HEK293 (cell line): ENCODE measurements at regions not wholly inside any gene's neighbourhood (a gene's known extent, or its start where the extent isn't known, plus 50 kb on each side); places are given as distances from the start of the nearest gene placed in this dataset.

Source experiments
- ZNF138 ChIP-seq: fragments of 450-650 bp; formaldehyde crosslinking; IDR thresholded peaks from 2 replicates; pipeline ENCODE4 v1.5.1; 2016; ENCODE audit warnings: missing biosample characterization, missing genetic modification characterization, borderline replicate concordance
- ZNF274 ChIP-seq, 2 experiments: fragments of 200-500 bp in 1 of 2; fragments of 450-650 bp in 1 of 2; sonication (Bioruptor generic) in 1 of 2; formaldehyde crosslinking in 1 of 2; IDR thresholded peaks; 2 replicates each; pipeline versions ENCODE4 v1.5.1 to v1.6.1; 2014 to 2016; ENCODE audit warnings: borderline replicate concordance in 1 of 2, inconsistent platforms in 1 of 2, low read length in 1 of 2, missing biosample characterization in 1 of 2, missing genetic modification characterization in 1 of 2
- TF ChIP-seq, protein P1 (sequence below): fragments of 450-650 bp; formaldehyde crosslinking; conservative IDR thresholded peaks from 2 replicates; pipeline ENCODE4 v1.5.1; 2016; ENCODE audit warnings: low read depth, missing biosample characterization, missing genetic modification characterization
- TF ChIP-seq, protein P2 (sequence below): fragments of 450-650 bp; formaldehyde crosslinking; IDR thresholded peaks from 2 replicates; pipeline ENCODE4 v1.5.1; 2016; ENCODE audit warnings: missing biosample characterization, missing genetic modification characterization
- TF ChIP-seq, protein P3 (sequence below): fragments of 450-650 bp; formaldehyde crosslinking; IDR thresholded peaks from 2 replicates; pipeline ENCODE4 v1.5.1; 2016; ENCODE audit warnings: missing biosample characterization, missing genetic modification characterization

DNA sequence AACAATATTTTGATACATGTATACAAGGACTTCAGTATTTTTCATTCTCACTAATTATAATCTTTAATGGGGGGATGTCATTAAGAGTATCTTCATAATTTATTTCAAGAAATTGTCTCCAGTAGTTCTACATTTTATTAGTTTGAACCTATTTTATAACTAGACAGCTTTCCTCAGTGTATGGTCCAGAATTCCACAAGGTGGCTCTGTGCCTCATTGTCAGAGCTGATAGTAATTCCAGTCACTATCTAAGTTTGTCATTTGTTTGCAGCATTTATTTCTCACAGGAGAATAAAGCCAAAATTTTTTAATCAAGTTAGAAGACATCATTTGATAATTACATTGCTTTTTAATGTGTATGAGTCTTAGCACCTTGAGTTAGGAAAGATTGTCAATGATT is 1633.0 kb upstream of the PCDH20 start:
- TF ChIP-seq, protein P1, sequence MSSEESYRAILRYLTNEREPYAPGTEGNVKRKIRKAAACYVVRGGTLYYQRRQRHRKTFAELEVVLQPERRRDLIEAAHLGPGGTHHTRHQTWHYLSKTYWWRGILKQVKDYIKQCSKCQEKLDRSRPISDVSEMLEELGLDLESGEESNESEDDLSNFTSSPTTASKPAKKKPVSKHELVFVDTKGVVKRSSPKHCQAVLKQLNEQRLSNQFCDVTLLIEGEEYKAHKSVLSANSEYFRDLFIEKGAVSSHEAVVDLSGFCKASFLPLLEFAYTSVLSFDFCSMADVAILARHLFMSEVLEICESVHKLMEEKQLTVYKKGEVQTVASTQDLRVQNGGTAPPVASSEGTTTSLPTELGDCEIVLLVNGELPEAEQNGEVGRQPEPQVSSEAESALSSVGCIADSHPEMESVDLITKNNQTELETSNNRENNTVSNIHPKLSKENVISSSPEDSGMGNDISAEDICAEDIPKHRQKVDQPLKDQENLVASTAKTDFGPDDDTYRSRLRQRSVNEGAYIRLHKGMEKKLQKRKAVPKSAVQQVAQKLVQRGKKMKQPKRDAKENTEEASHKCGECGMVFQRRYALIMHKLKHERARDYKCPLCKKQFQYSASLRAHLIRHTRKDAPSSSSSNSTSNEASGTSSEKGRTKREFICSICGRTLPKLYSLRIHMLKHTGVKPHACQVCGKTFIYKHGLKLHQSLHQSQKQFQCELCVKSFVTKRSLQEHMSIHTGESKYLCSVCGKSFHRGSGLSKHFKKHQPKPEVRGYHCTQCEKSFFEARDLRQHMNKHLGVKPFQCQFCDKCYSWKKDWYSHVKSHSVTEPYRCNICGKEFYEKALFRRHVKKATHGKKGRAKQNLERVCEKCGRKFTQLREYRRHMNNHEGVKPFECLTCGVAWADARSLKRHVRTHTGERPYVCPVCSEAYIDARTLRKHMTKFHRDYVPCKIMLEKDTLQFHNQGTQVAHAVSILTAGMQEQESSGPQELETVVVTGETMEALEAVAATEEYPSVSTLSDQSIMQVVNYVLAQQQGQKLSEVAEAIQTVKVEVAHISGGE (tag by site-specific recombination): no peak
- TF ChIP-seq, protein P2, sequence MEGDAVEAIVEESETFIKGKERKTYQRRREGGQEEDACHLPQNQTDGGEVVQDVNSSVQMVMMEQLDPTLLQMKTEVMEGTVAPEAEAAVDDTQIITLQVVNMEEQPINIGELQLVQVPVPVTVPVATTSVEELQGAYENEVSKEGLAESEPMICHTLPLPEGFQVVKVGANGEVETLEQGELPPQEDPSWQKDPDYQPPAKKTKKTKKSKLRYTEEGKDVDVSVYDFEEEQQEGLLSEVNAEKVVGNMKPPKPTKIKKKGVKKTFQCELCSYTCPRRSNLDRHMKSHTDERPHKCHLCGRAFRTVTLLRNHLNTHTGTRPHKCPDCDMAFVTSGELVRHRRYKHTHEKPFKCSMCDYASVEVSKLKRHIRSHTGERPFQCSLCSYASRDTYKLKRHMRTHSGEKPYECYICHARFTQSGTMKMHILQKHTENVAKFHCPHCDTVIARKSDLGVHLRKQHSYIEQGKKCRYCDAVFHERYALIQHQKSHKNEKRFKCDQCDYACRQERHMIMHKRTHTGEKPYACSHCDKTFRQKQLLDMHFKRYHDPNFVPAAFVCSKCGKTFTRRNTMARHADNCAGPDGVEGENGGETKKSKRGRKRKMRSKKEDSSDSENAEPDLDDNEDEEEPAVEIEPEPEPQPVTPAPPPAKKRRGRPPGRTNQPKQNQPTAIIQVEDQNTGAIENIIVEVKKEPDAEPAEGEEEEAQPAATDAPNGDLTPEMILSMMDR (tag by site-specific recombination): no peak
- TF ChIP-seq, protein P3, sequence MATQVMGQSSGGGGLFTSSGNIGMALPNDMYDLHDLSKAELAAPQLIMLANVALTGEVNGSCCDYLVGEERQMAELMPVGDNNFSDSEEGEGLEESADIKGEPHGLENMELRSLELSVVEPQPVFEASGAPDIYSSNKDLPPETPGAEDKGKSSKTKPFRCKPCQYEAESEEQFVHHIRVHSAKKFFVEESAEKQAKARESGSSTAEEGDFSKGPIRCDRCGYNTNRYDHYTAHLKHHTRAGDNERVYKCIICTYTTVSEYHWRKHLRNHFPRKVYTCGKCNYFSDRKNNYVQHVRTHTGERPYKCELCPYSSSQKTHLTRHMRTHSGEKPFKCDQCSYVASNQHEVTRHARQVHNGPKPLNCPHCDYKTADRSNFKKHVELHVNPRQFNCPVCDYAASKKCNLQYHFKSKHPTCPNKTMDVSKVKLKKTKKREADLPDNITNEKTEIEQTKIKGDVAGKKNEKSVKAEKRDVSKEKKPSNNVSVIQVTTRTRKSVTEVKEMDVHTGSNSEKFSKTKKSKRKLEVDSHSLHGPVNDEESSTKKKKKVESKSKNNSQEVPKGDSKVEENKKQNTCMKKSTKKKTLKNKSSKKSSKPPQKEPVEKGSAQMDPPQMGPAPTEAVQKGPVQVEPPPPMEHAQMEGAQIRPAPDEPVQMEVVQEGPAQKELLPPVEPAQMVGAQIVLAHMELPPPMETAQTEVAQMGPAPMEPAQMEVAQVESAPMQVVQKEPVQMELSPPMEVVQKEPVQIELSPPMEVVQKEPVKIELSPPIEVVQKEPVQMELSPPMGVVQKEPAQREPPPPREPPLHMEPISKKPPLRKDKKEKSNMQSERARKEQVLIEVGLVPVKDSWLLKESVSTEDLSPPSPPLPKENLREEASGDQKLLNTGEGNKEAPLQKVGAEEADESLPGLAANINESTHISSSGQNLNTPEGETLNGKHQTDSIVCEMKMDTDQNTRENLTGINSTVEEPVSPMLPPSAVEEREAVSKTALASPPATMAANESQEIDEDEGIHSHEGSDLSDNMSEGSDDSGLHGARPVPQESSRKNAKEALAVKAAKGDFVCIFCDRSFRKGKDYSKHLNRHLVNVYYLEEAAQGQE (tag by site-specific recombination): no peak
- TF ChIP-seq ZNF274 (IDR thresholded peaks at IDR 0.05; ENCODE audit: low read length) (no peak), ZNF274 (tag by site-specific recombination; IDR thresholded peaks at IDR 0.05; ENCODE audit: borderline replicate concordance) (no peak), ZNF138 (tag by site-specific recombination) (no peak)
